ENCODE measurements at regions not wholly inside any gene's neighbourhood (a gene's known extent, or its start where the extent isn't known, plus 50 kb on each side); places are given as distances from the start of the nearest gene placed in this dataset.

GRCh38 chr4:160423879-160424451 lies 1321.1 kb downstream of the RAPGEF2 start:
- Histone ChIP-seq H2AFZ (ENCODE audit: low read length) (no peak overlapping the region), H3K79me1 (ENCODE audit: low read depth, low read length) (no peaks in the 10 kb centered on the region), H4K8ac (ENCODE audit: extremely low read depth, insufficient read depth, low read length) (no peak overlapping the region), H3K36me3 (ENCODE audit: control insufficient read depth in 2 of 4, insufficient read depth in 4 of 4, low read length in 3 of 4) (no peaks in the 10 kb centered on the region), H3K23ac (ENCODE audit: insufficient read length) (no peak overlapping the region), H3K9me3 (ENCODE audit: insufficient read depth in 2 of 2, low read depth in 1 of 2, low read length in 1 of 2) (no peaks in the 10 kb centered on the region), H3K18ac (ENCODE audit: extremely low read depth, low read length) (no peak overlapping the region), H3K9ac (replicated peaks in 1 of 4; ENCODE audit: extremely low read depth in 1 of 4, low read depth in 3 of 4, low read length in 3 of 4) (no peak overlapping the region), H3K23me2 (ENCODE audit: low read depth, low read length) (no peaks in the 10 kb centered on the region), H3K4ac (replicated peaks; ENCODE audit: insufficient read length, low read depth, low read length) (no peak overlapping the region), H4K91ac (replicated peaks; ENCODE audit: insufficient read length, low read length) (no peak overlapping the region), H2AK5ac (ENCODE audit: low read depth, low read length) (no peak overlapping the region), H2BK5ac (ENCODE audit: low read depth, low read length) (no peak overlapping the region), H3K4me2 (ENCODE audit: insufficient read depth in 1 of 2, low read depth in 2 of 2, low read length in 2 of 2) (no peak overlapping the region), H3K27me3 (replicated peaks in 1 of 4; ENCODE audit: control insufficient read depth in 3 of 4, extremely low read depth in 1 of 4, insufficient read depth in 3 of 4, low read length in 3 of 4) (peaks cover 0 to 1% (median 0%) of the 10 kb centered on the region in 4 experiments; a peak in 1 of 7 replicates), H3K79me2 (ENCODE audit: control insufficient read depth in 1 of 2, insufficient read depth in 2 of 2, low read length in 2 of 2) (no peaks in the 10 kb centered on the region), H2BK120ac (replicated peaks; ENCODE audit: low read depth, low read length) (no peak overlapping the region), H3K27ac (ENCODE audit: low read depth, low read length) (no peak overlapping the region), H3K56ac (replicated peaks; ENCODE audit: insufficient read length, low read depth, low read length) (no peak overlapping the region), H4K5ac (ENCODE audit: insufficient read length, low read depth, low read length) (no peak overlapping the region), H3K4me3 (ENCODE audit: extremely low read depth in 1 of 4, insufficient read depth in 2 of 4, low read depth in 3 of 4, low read length in 4 of 4) (no peak overlapping the region), H3K4me1 (replicated peaks in 1 of 4; ENCODE audit: control insufficient read depth in 3 of 4, insufficient read depth in 4 of 4, low read length in 3 of 4) (no peaks in the 10 kb centered on the region), H2BK15ac (ENCODE audit: low read length) (no peak overlapping the region), H4K20me1 (replicated peaks in 1 of 2; ENCODE audit: control insufficient read depth in 1 of 2, insufficient read depth in 2 of 2, low read length in 2 of 2) (no peaks in the 10 kb centered on the region), H2BK12ac (ENCODE audit: low read depth, low read length) (no peak overlapping the region), H3K14ac (ENCODE audit: insufficient read length) (no peak overlapping the region), H2BK20ac (ENCODE audit: low read length) (no peak overlapping the region)
- TF ChIP-seq GABPA (IDR thresholded peaks at IDR 0.05; ENCODE audit: borderline replicate concordance, insufficient read depth, low read length) (no peak), NANOG (IDR thresholded peaks at IDR 0.05; ENCODE audit: insufficient read depth, low read depth, low read length, poor library complexity, severe bottlenecking) (no peak), SIRT6 (IDR thresholded peaks at IDR 0.05; ENCODE audit: low read length) (no peak), MAX (IDR thresholded peaks at IDR 0.05) (no peak), POLR2A (IDR thresholded peaks at IDR 0.05; ENCODE audit: control extremely low read depth in 1 of 2, low read depth in 2 of 2, low read length in 2 of 2) (no peak), PHF8 (conservative IDR thresholded peaks at IDR 0.05; ENCODE audit: low read depth, low read length) (no peak), SAP30 (IDR thresholded peaks at IDR 0.05; ENCODE audit: insufficient read depth, insufficient replicate concordance, low read length) (no peak), RBBP5 (IDR thresholded peaks at IDR 0.05; ENCODE audit: borderline replicate concordance, low read depth, low read length) (no peak), CBX5 (IDR thresholded peaks at IDR 0.05; ENCODE audit: low read depth, low read length) (no peak), E2F6 (IDR thresholded peaks at IDR 0.05) (no peak), SIN3A (conservative IDR thresholded peaks at IDR 0.05 in 1 of 2, IDR thresholded peaks at IDR 0.05 in 1 of 2; ENCODE audit: low read depth in 1 of 2, low read length in 2 of 2) (no peak)
- DNase-seq (ENCODE audit: low read depth in 1 of 2, low spot score in 2 of 2) (no peak), FAIRE-seq (no peak)
- WGBS, 2 experiments (ENCODE audit: extremely low coverage in 1 of 2, insufficient coverage in 1 of 2, insufficient read length in 1 of 2, insufficient replicate concordance in 2 of 2, low coverage in 1 of 2, low lambda C conversion rate in 2 of 2, missing lambda C conversion rate in 1 of 2), result 93% methylated on average over 6 of the region's 6 CpGs; no CpG with 5 or more reads in 1 of the 2 experiments
- ChIA-PET CTCF (ENCODE audit: partially characterized antibody) (interaction anchor here (0.7 kb wide), 1 partner anchor 70 kb away, joined by 3 read pairs; no protein-coding TSS in a partner anchor), POLR2A (ENCODE audit: partially characterized antibody) (no interaction called here)

All from H1 (cell line).